Adipocyte (in vitro differentiated cells): ENCODE measurements at regions not wholly inside any gene's neighbourhood (a gene's known extent, or its start where the extent isn't known, plus 50 kb on each side); places are given as distances from the start of the nearest gene placed in this dataset.

ENCODE experiments used
- DNase-seq: peaks from one replicate; pipeline ENCODE4 v3.0.0-alpha.2; 2015; ENCODE audit warnings: low read depth
- H3K27me3 ChIP-seq: replicated peaks from 2 replicates; pipeline ENCODE4 v1.7.0; 2013; ENCODE audit warnings: mild to moderate bottlenecking, low read length, moderate library complexity; ENCODE audit not compliant: control insufficient read depth, insufficient read depth
- H3K36me3 ChIP-seq: 2 replicates; pipeline ENCODE4 v1.7.0; 2013; ENCODE audit warnings: low read length, mild to moderate bottlenecking, moderate library complexity; ENCODE audit not compliant: control insufficient read depth, insufficient read depth, severe bottlenecking
- H3K4me1 ChIP-seq: 2 replicates; pipeline ENCODE4 v1.7.0; 2013; ENCODE audit warnings: mild to moderate bottlenecking, low read length, moderate library complexity; ENCODE audit not compliant: control insufficient read depth, insufficient read depth
- H3K4me3 ChIP-seq: 2 replicates; pipeline ENCODE4 v1.7.0; 2013; ENCODE audit warnings: mild to moderate bottlenecking, low read length, moderate library complexity
- H3K9ac ChIP-seq: 2 replicates; pipeline ENCODE4 v1.7.0; 2013; ENCODE audit warnings: mild to moderate bottlenecking, low read length, moderate library complexity
- H3K9me3 ChIP-seq: 2 replicates; pipeline ENCODE4 v1.7.0; 2013; ENCODE audit warnings: mild to moderate bottlenecking, low read length, moderate library complexity; ENCODE audit not compliant: control insufficient read depth

GRCh38 chr4:165779950-165780670 lies 92.9 kb upstream of the TLL1 start:
- Histone ChIP-seq H3K9me3 (peaks cover 3% of the 10 kb centered on the region), H3K4me1 (peaks cover 12% of the 10 kb centered on the region), H3K9ac (no peak overlapping the region), H3K36me3 (no peaks in the 10 kb centered on the region), H3K27me3 (no peaks in the 10 kb centered on the region), H3K4me3 (peak overlapping the region; percentile 27)
- DNase-seq, result no peak

GRCh38 chr4:165780735-165781134 lies 92.3 kb upstream of the TLL1 start:
- Histone ChIP-seq H3K9me3 (peaks cover 3% of the 10 kb centered on the region), H3K9ac (no peak overlapping the region), H3K4me3 (peak overlapping the region; percentile 27), H3K36me3 (no peaks in the 10 kb centered on the region), H3K4me1 (peaks cover 12% of the 10 kb centered on the region), H3K27me3 (no peaks in the 10 kb centered on the region)
- DNase-seq, result no peak

- Histone ChIP-seq H3K36me3 (no peaks in the 10 kb centered on the region), H3K27me3 (no peaks in the 10 kb centered on the region), H3K4me1 (peaks cover 14% of the 10 kb centered on the region), H3K4me3 (no peak overlapping the region), H3K9ac (no peak overlapping the region), H3K9me3 (peaks cover 2% of the 10 kb centered on the region)
- DNase-seq, result no peak
These were observed 90.4 kb upstream of the TLL1 start for GRCh38 chr4:165782623-165783022.

GRCh38 chr4:165783626-165784025 lies 89.4 kb upstream of the TLL1 start:
- H3K27me3 ChIP-seq, result no peaks in the 10 kb centered on the region
- no peaks in the 10 kb centered on the region for H3K9me3 ChIP-seq
- H3K4me1 ChIP-seq, result peaks cover 24% of the 10 kb centered on the region
- no peak overlapping the region for H3K4me3 ChIP-seq
- H3K36me3 ChIP-seq, result no peaks in the 10 kb centered on the region
- no peak for DNase-seq
- no peak overlapping the region for H3K9ac ChIP-seq

GRCh38 chr4:165784672-165785071 lies 88.4 kb upstream of the TLL1 start:
- Histone ChIP-seq H3K9ac (no peak overlapping the region), H3K9me3 (no peaks in the 10 kb centered on the region), H3K4me3 (no peak overlapping the region), H3K27me3 (no peaks in the 10 kb centered on the region), H3K4me1 (peaks cover 29% of the 10 kb centered on the region), H3K36me3 (no peaks in the 10 kb centered on the region)
- no peak for DNase-seq

GRCh38 chr4:165785337-165785736 lies 87.7 kb upstream of the TLL1 start:
- H3K36me3 ChIP-seq, result no peaks in the 10 kb centered on the region
- DNase-seq, result no peak
- H3K9ac ChIP-seq, result no peak overlapping the region
- H3K4me1 ChIP-seq, result peaks cover 22% of the 10 kb centered on the region
- H3K4me3 ChIP-seq, result no peak overlapping the region
- H3K27me3 ChIP-seq, result no peaks in the 10 kb centered on the region
- no peaks in the 10 kb centered on the region for H3K9me3 ChIP-seq

GRCh38 chr4:165787516-165788274 lies 85.3 kb upstream of the TLL1 start:
- DNase-seq, result no peak
- peaks cover 18% of the 10 kb centered on the region for H3K4me1 ChIP-seq
- no peak overlapping the region for H3K9ac ChIP-seq
- no peaks in the 10 kb centered on the region for H3K9me3 ChIP-seq
- no peak overlapping the region for H3K4me3 ChIP-seq
- H3K36me3 ChIP-seq, result no peaks in the 10 kb centered on the region
- no peaks in the 10 kb centered on the region for H3K27me3 ChIP-seq

- H3K27me3 ChIP-seq, result no peaks in the 10 kb centered on the region
- H3K9me3 ChIP-seq, result no peaks in the 10 kb centered on the region
- no peaks in the 10 kb centered on the region for H3K36me3 ChIP-seq
- H3K4me3 ChIP-seq, result no peak overlapping the region
- peaks cover 22% of the 10 kb centered on the region for H3K4me1 ChIP-seq
- DNase-seq, result no peak
- H3K9ac ChIP-seq, result no peak overlapping the region
These were observed 84.2 kb upstream of the TLL1 start for GRCh38 chr4:165788686-165789463.

- H3K36me3 ChIP-seq, result no peaks in the 10 kb centered on the region
- H3K9me3 ChIP-seq, result no peaks in the 10 kb centered on the region
- no peak overlapping the region for H3K4me3 ChIP-seq
- no peaks in the 10 kb centered on the region for H3K27me3 ChIP-seq
- no peak for DNase-seq
- H3K4me1 ChIP-seq, result peaks cover 14% of the 10 kb centered on the region
- H3K9ac ChIP-seq, result no peak overlapping the region
These were observed 79.8 kb upstream of the TLL1 start for GRCh38 chr4:165793236-165793635.

GRCh38 chr4:165794834-165795233 lies 78.2 kb upstream of the TLL1 start:
- Histone ChIP-seq H3K4me1 (peaks cover 4% of the 10 kb centered on the region), H3K9ac (no peak overlapping the region), H3K9me3 (no peaks in the 10 kb centered on the region), H3K4me3 (no peak overlapping the region), H3K27me3 (no peaks in the 10 kb centered on the region), H3K36me3 (no peaks in the 10 kb centered on the region)
- DNase-seq, result no peak

GRCh38 chr4:165799384-165799815 lies 73.6 kb upstream of the TLL1 start:
- H3K4me3 ChIP-seq, result no peak overlapping the region
- no peak overlapping the region for H3K9ac ChIP-seq
- no peak for DNase-seq
- no peaks in the 10 kb centered on the region for H3K36me3 ChIP-seq
- no peaks in the 10 kb centered on the region for H3K9me3 ChIP-seq
- no peaks in the 10 kb centered on the region for H3K4me1 ChIP-seq
- H3K27me3 ChIP-seq, result no peaks in the 10 kb centered on the region
